GM12878 (cell line): ENCODE measurements at regions not wholly inside any gene's neighbourhood (a gene's known extent, or its start where the extent isn't known, plus 50 kb on each side); places are given as distances from the start of the nearest gene placed in this dataset.

Experiments used
- ATAC-seq: fragments of 200-7000 bp; cut with Tn5 transposase; 3 replicates; pipeline ENCODE4 v1.9.1; 2020; ENCODE audit warnings: mild to moderate bottlenecking, moderate library complexity
- BruUV-seq: library from RNA; stranded (reverse); fragments of 400-500 nt; replicated peaks from 2 replicates; lab custom pipeline; 2021; lab: Mats Ljungman, UMichigan
- CTCF ChIA-PET: fragments of 300-600 bp; sonication (Branson Sonifier 250); formaldehyde crosslinking; extraction: SDS; loops from one replicate; lab custom pipeline; 2021; ENCODE audit warnings: inconsistent platforms; lab: Yijun Ruan, JAX
- POLR2A ChIA-PET: fragments of 350-600 bp; formaldehyde crosslinking; extraction: SDS; loops from one replicate; lab custom pipeline; 2021; ENCODE audit warnings: inconsistent platforms; lab: Charles Lee
- RAD21 ChIA-PET: fragments of 300-600 bp; sonication (Branson Sonifier 250); formaldehyde crosslinking; loops from one replicate; lab custom pipeline; 2023; ENCODE audit warnings: antibody characterized with exemption; ENCODE audit not compliant: unreplicated experiment; lab: Charles Lee
- SMC1A ChIA-PET: fragments of 300-600 bp; sonication (Branson Sonifier 250); formaldehyde crosslinking; loops from one replicate; lab custom pipeline; 2023; ENCODE audit not compliant: unreplicated experiment, uncharacterized antibody; lab: Charles Lee
- DNase-seq: peaks from one replicate; pipeline ENCODE4 v3.0.0-alpha.2; 2011; ENCODE audit warnings: low read depth, low spot score
- FAIRE-seq: peaks from 3 replicates; lab custom pipeline; 2011; peaks lifted over from hg19 to GRCh38; lab: Jason Lieb, UNC
- H2AFZ ChIP-seq: 2 replicates; pipeline ENCODE4 v1.6.0; 2011; ENCODE audit warnings: low read depth, low read length, control low read depth; ENCODE audit not compliant: control insufficient read depth
- H3K27ac ChIP-seq: 2 replicates; pipeline ENCODE4 v1.5.1; 2011; ENCODE audit warnings: control low read depth; ENCODE audit not compliant: control insufficient read depth, insufficient read depth
- H3K27me3 ChIP-seq, 2 experiments: replicated peaks in 1 of 2; 2 replicates each; pipeline versions ENCODE4 v1.6.0 to v1.6.1; 2011; ENCODE audit warnings: low read length in 1 of 2; ENCODE audit not compliant: control insufficient read depth in 2 of 2, insufficient read depth in 2 of 2
- H3K36me3 ChIP-seq, 2 experiments: 2 replicates each; pipeline ENCODE4 v1.5.1; 2011; ENCODE audit warnings: low read length in 1 of 2; ENCODE audit not compliant: control insufficient read depth in 2 of 2, insufficient read depth in 2 of 2
- H3K4me1 ChIP-seq: 2 replicates; pipeline ENCODE4 v1.6.1; 2011; ENCODE audit warnings: mild to moderate bottlenecking, low read length, moderate library complexity, mixed read lengths; ENCODE audit not compliant: control insufficient read depth, insufficient read depth
- H3K4me2 ChIP-seq: 2 replicates; pipeline ENCODE4 v1.6.0; 2011; ENCODE audit warnings: control low read depth; ENCODE audit not compliant: control insufficient read depth, insufficient read depth
- H3K4me3 ChIP-seq: fragments of 200-600 bp; sonication (generic); 2 replicates; pipeline ENCODE4 v1.5.1; 2016
- H3K79me2 ChIP-seq: 2 replicates; pipeline ENCODE4 v1.6.0; 2011; ENCODE audit warnings: low read length; ENCODE audit not compliant: control insufficient read depth, insufficient read depth
- H3K9ac ChIP-seq: 2 replicates; pipeline ENCODE4 v1.8.0; 2011; ENCODE audit warnings: low read length, control low read depth, mixed read lengths; ENCODE audit not compliant: control insufficient read depth, insufficient read depth
- H3K9me3 ChIP-seq: replicated peaks from 3 replicates; pipeline ENCODE4 v1.5.1; 2011; ENCODE audit warnings: mild to moderate bottlenecking, low read length; ENCODE audit not compliant: control insufficient read depth, insufficient read depth
- H4K20me1 ChIP-seq: 2 replicates; pipeline ENCODE4 v1.6.0; 2011; ENCODE audit not compliant: control insufficient read depth, insufficient read depth
- ASH2L ChIP-seq: fragments of 300-600, 200-600 bp; sonication (generic); IDR thresholded peaks from 2 replicates; pipeline ENCODE4 v1.6.1; 2017; ENCODE audit warnings: low read depth, mild to moderate bottlenecking, borderline replicate concordance
- BCL11A ChIP-seq: IDR thresholded peaks from 2 replicates; pipeline ENCODE4 v1.6.1; 2011; ENCODE audit warnings: low read depth, low read length
- CBX3 ChIP-seq: fragments of 200-600 bp; sonication (generic); IDR thresholded peaks from 2 replicates; pipeline ENCODE4 v1.6.1; 2016; ENCODE audit warnings: low read depth, borderline replicate concordance
- CBX5 ChIP-seq: sonication (generic); IDR thresholded peaks from 2 replicates; pipeline ENCODE4 v1.6.1; 2016; ENCODE audit warnings: low read depth, moderate library complexity, mild to moderate bottlenecking, inconsistent platforms
- CHD1 ChIP-seq: IDR thresholded peaks from 2 replicates; pipeline ENCODE4 v1.6.1; 2012; ENCODE audit warnings: low read depth, low read length, improper control_type of control experiment
- DPF2 ChIP-seq: fragments of 450-650 bp; IDR thresholded peaks from 2 replicates; pipeline ENCODE4 v1.6.1; 2017; ENCODE audit warnings: mild to moderate bottlenecking
- HDAC2 ChIP-seq: fragments of 200-600 bp; sonication (generic); IDR thresholded peaks from 2 replicates; pipeline ENCODE4 v1.6.1; 2017
- HDGF ChIP-seq: fragments of 450-650 bp; IDR thresholded peaks from 2 replicates; pipeline ENCODE4 v1.6.1; 2016; ENCODE audit warnings: antibody characterized with exemption
- MEF2A ChIP-seq: IDR thresholded peaks from 2 replicates; pipeline ENCODE4 v1.6.1; 2011; ENCODE audit warnings: low read depth, mild to moderate bottlenecking, low read length, moderate library complexity; ENCODE audit not compliant: insufficient read depth
- MEF2B ChIP-seq: fragments of 450-650 bp; IDR thresholded peaks from 2 replicates; pipeline ENCODE4 v1.6.1; 2018; ENCODE audit warnings: mild to moderate bottlenecking, moderate library complexity; ENCODE audit not compliant: partially characterized antibody, poor library complexity, severe bottlenecking
- MYB ChIP-seq: fragments of 150-350 bp; IDR thresholded peaks from 2 replicates; pipeline ENCODE4 v1.6.1; 2014; ENCODE audit warnings: mild to moderate bottlenecking, low read depth, low read length, borderline replicate concordance
- MYC ChIP-seq: IDR thresholded peaks from 2 replicates; pipeline ENCODE4 v1.6.1; 2011; ENCODE audit warnings: mild to moderate bottlenecking, low read length, moderate library complexity, inconsistent platforms; ENCODE audit not compliant: insufficient read depth, insufficient replicate concordance, insufficient read length, severe bottlenecking
- NFYB ChIP-seq: IDR thresholded peaks from 2 replicates; pipeline ENCODE4 v1.6.1; 2011; ENCODE audit warnings: low read depth, mild to moderate bottlenecking, low read length, improper control_type of control experiment, moderate library complexity; ENCODE audit not compliant: insufficient read depth
- PAX8 ChIP-seq: fragments of 450-650 bp; IDR thresholded peaks from 2 replicates; pipeline ENCODE4 v1.6.1; 2017; ENCODE audit warnings: mild to moderate bottlenecking, moderate library complexity
- POLR2AphosphoS2 ChIP-seq: IDR thresholded peaks from 2 replicates; pipeline ENCODE4 v1.6.1; 2011; ENCODE audit warnings: low read depth, mild to moderate bottlenecking, low read length, improper control_type of control experiment, moderate library complexity
- RAD51 ChIP-seq: fragments of 450-650 bp; IDR thresholded peaks from 2 replicates; pipeline ENCODE4 v1.6.1; 2016; ENCODE audit warnings: moderate library complexity, mild to moderate bottlenecking, inconsistent platforms
- SIN3A ChIP-seq: IDR thresholded peaks from 2 replicates; pipeline ENCODE4 v1.6.1; 2012; ENCODE audit warnings: low read depth, low read length, improper control_type of control experiment
- SMAD5 ChIP-seq: IDR thresholded peaks from 2 replicates; pipeline ENCODE4 v1.6.1; 2016; ENCODE audit warnings: antibody characterized with exemption, low read depth
- SMC3 ChIP-seq: IDR thresholded peaks from 2 replicates; pipeline ENCODE4 v1.6.1; 2011; ENCODE audit warnings: low read length, improper control_type of control experiment, borderline replicate concordance
- SPI1 ChIP-seq: IDR thresholded peaks from 2 replicates; pipeline ENCODE4 v1.6.1; 2011; ENCODE audit warnings: low read depth, mild to moderate bottlenecking, low read length, moderate library complexity, borderline replicate concordance; ENCODE audit not compliant: insufficient read depth
- STAT1 ChIP-seq: fragments of 450-650 bp; conservative IDR thresholded peaks from 2 replicates; pipeline ENCODE4 v1.6.1; 2014; ENCODE audit warnings: antibody characterized with exemption, mild to moderate bottlenecking
- WGBS: methylation state at CpG from one replicate; pipeline ENCODE4 v1.1.6; 2016; ENCODE audit warnings: low lambda C conversion rate; ENCODE audit not compliant: insufficient replicate concordance, insufficient coverage; ENCODE audit errors: missing lambda C conversion rate; 5-methylcytosine and 5-hydroxymethylcytosine counted together
- in situ Hi-C: fragments of 300-500 bp; cut with MboI; formaldehyde crosslinking; loops from 9 replicates; pipeline ENCODE4 v1.14.3; 2018; ENCODE audit warnings: mixed read lengths
- intact Hi-C: fragments of 100-400 bp; cut with micrococcal nuclease; formaldehyde crosslinking; loops from one replicate; pipeline ENCODE4 v1.14.2; 2022; ENCODE audit not compliant: unreplicated experiment

DNA sequence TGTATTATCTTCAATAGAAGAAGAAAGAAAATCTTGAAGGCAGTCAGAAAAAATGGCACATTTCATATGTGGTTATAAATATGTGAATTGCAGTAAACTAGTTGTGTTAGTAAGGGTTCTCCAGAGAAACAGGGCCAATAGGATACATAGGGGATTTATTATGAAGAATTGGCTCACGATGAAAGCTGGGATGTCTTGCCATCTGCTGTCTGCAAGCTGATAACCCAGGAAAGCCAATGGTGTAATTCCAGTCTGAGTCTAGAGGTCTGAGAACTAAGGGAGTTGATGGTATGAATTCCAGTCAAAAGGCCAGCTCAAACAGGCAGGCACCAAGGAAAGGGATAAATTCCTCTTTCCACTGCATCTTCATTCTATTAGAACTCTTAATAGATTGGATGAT, 362.4 kb downstream of the KCNJ3 start (continued):
- TF ChIP-seq HDGF = no peak
- TF ChIP-seq MYB = no peak
- no peak for TF ChIP-seq CBX3
- TF ChIP-seq SIN3A = no peak
- no peak for TF ChIP-seq NFYB
- no peak for TF ChIP-seq HDAC2
- no peak for TF ChIP-seq ASH2L

DNA sequence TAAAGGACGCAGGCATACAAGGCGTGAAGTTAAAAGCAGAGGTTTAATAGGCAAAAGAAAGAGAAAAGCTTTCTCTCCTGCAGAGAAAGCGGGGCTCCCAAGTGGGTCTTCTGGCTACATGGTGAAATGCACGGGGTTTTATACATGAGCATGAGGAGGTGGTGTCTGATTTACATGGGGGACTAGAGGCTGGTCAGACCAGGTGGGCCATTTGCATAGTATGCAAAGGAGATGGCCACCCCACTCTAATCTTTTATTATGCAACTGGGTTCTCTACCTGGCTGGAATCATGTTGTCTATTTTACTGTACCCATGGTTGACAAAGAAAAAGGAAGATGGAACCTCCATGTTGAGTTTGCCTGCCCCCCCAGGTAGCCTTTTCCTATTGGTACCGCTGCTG, 356.2 kb downstream of the KCNJ3 start:
- DNase-seq (no peak), FAIRE-seq (no peak), ATAC-seq (no peak)
- Histone ChIP-seq H3K4me1 (no peaks in the 10 kb centered on the region), H3K27ac (no peak overlapping the region), H2AFZ (no peak overlapping the region), H3K36me3 (no peaks in the 10 kb centered on the region), H3K4me3 (no peak overlapping the region), H3K79me2 (no peaks in the 10 kb centered on the region), H3K27me3 (no peaks in the 10 kb centered on the region), H3K9ac (no peak overlapping the region), H4K20me1 (no peaks in the 10 kb centered on the region), H3K9me3 (no peaks in the 10 kb centered on the region), H3K4me2 (no peak overlapping the region)
- RAD21 ChIA-PET = no interaction called here
- CTCF ChIA-PET = interaction anchor here (0.9 kb wide), 1 partner anchor 203 kb away, joined by 3 read pairs; no protein-coding TSS in a partner anchor
- intact Hi-C loops (no loop called here), in situ Hi-C loops (no loop called here)
- no peak for TF ChIP-seq CHD1
- no peak for TF ChIP-seq SPI1
- TF ChIP-seq SMC3 = no peak
- no peak for TF ChIP-seq CBX5
- TF ChIP-seq POLR2AphosphoS2 = no peak
- TF ChIP-seq MEF2B = no peak
- TF ChIP-seq DPF2 = no peak
- no peak for TF ChIP-seq RAD51
- no peak for TF ChIP-seq STAT1
- TF ChIP-seq SMAD5 = no peak
- no peak for TF ChIP-seq PAX8
- no peak for TF ChIP-seq MYC
- TF ChIP-seq BCL11A = no peak
- TF ChIP-seq MEF2A = no peak
- no TSS peak for BruUV-seq
- POLR2A ChIA-PET = no interaction called here
- SMC1A ChIA-PET = no interaction called here
- WGBS = 54% methylated on average over 5 of the region's 5 CpGs
